ENCODE measurements at regions not wholly inside any gene's neighbourhood (a gene's known extent, or its start where the extent isn't known, plus 50 kb on each side); places are given as distances from the start of the nearest gene placed in this dataset.

GRCh38 chr1:199112365-199112764 is 473.5 kb downstream of the PTPRC start:
- TF ChIP-seq CTCF (IDR thresholded peaks at IDR 0.05; ENCODE audit: low read depth, low read length) (no peak), EZH2phosphoT487 (IDR thresholded peaks at IDR 0.05; ENCODE audit: low read depth) (no peak)
- H3K79me2 ChIP-seq (ENCODE audit: low read length): no peaks in the 10 kb centered on the region

GRCh38 chr1:199113265-199113869 is 474.5 kb downstream of the PTPRC start:
- Histone ChIP-seq H3K4me1 (ENCODE audit: low read length) (no peaks in the 10 kb centered on the region), H2AFZ (ENCODE audit: low read depth, low read length) (0 out of 2 replicates have a peak overlapping the region, but pooled peaks have one; percentile 20), H3K4me3 (ENCODE audit: low read length) (no peak overlapping the region), H3K27me3 (ENCODE audit: low read depth, low read length) (no peaks in the 10 kb centered on the region), H3K9me3 (ENCODE audit: insufficient read depth, low read length) (peaks cover 6% of the 10 kb centered on the region; the same call in 1 of the 2 replicates), H3K9ac (ENCODE audit: low read length) (no peak overlapping the region), H4K20me1 (ENCODE audit: insufficient read depth, low read length) (no peaks in the 10 kb centered on the region), H3K27ac (ENCODE audit: low read length) (no peak overlapping the region), H3K79me2 (ENCODE audit: low read length) (no peaks in the 10 kb centered on the region), H3K4me2 (ENCODE audit: low read length) (no peak overlapping the region), H3K36me3 (replicated peaks; ENCODE audit: low read depth, low read length) (peaks cover 4% of the 10 kb centered on the region)
- TF ChIP-seq CTCF (IDR thresholded peaks at IDR 0.05; ENCODE audit: low read depth, low read length) (peak; percentile 92), EZH2phosphoT487 (IDR thresholded peaks at IDR 0.05; ENCODE audit: low read depth) (no peak)

More at GRCh38 chr1:199112365-199112764, 473.5 kb downstream of the PTPRC start:
- no peak overlapping the region for H3K9ac ChIP-seq (ENCODE audit: low read length)
- H3K36me3 ChIP-seq (replicated peaks; ENCODE audit: low read depth, low read length): peaks cover 4% of the 10 kb centered on the region
- H2AFZ ChIP-seq (ENCODE audit: low read depth, low read length): no peak overlapping the region
- no peak overlapping the region for H3K4me3 ChIP-seq (ENCODE audit: low read length)
- no peaks in the 10 kb centered on the region for H4K20me1 ChIP-seq (ENCODE audit: insufficient read depth, low read length)
- H3K4me2 ChIP-seq (ENCODE audit: low read length): no peak overlapping the region
- no peaks in the 10 kb centered on the region for H3K4me1 ChIP-seq (ENCODE audit: low read length)
- no peaks in the 10 kb centered on the region for H3K27me3 ChIP-seq (ENCODE audit: low read depth, low read length)
- H3K27ac ChIP-seq (ENCODE audit: low read length): no peak overlapping the region
- H3K9me3 ChIP-seq (ENCODE audit: insufficient read depth, low read length): peaks cover 6% of the 10 kb centered on the region; the same call in 1 of the 2 replicates

- no peak overlapping the region for H3K4me2 ChIP-seq (ENCODE audit: low read length)
- no peak overlapping the region for H2AFZ ChIP-seq (ENCODE audit: low read depth, low read length)
- H3K27ac ChIP-seq (ENCODE audit: low read length): no peak overlapping the region
- H3K4me1 ChIP-seq (ENCODE audit: low read length): no peaks in the 10 kb centered on the region
- TF ChIP-seq EZH2phosphoT487 (IDR thresholded peaks at IDR 0.05; ENCODE audit: low read depth) (no peak), CTCF (IDR thresholded peaks at IDR 0.05; ENCODE audit: low read depth, low read length) (no peak)
- no peak overlapping the region for H3K4me3 ChIP-seq (ENCODE audit: low read length)
- H3K27me3 ChIP-seq (ENCODE audit: low read depth, low read length): no peaks in the 10 kb centered on the region
- no peaks in the 10 kb centered on the region for H4K20me1 ChIP-seq (ENCODE audit: insufficient read depth, low read length)
- H3K9me3 ChIP-seq (ENCODE audit: insufficient read depth, low read length): peaks cover 6% of the 10 kb centered on the region; the same call in 1 of the 2 replicates
- no peaks in the 10 kb centered on the region for H3K79me2 ChIP-seq (ENCODE audit: low read length)
- peaks cover 4% of the 10 kb centered on the region for H3K36me3 ChIP-seq (replicated peaks; ENCODE audit: low read depth, low read length)
- H3K9ac ChIP-seq (ENCODE audit: low read length): no peak overlapping the region
These were observed 477.6 kb downstream of the PTPRC start for GRCh38 chr1:199116488-199116887.

GRCh38 chr1:199121047-199121446 is 482.2 kb downstream of the PTPRC start:
- no peaks in the 10 kb centered on the region for H3K9me3 ChIP-seq (ENCODE audit: insufficient read depth, low read length)
- H3K27ac ChIP-seq (ENCODE audit: low read length): no peak overlapping the region
- peaks cover 10% of the 10 kb centered on the region for H3K4me1 ChIP-seq (ENCODE audit: low read length)
- TF ChIP-seq EZH2phosphoT487 (IDR thresholded peaks at IDR 0.05; ENCODE audit: low read depth) (no peak), CTCF (IDR thresholded peaks at IDR 0.05; ENCODE audit: low read depth, low read length) (no peak)
- H3K4me2 ChIP-seq (ENCODE audit: low read length): no peak overlapping the region
- no peak overlapping the region for H3K4me3 ChIP-seq (ENCODE audit: low read length)
- H2AFZ ChIP-seq (ENCODE audit: low read depth, low read length): no peak overlapping the region
- no peaks in the 10 kb centered on the region for H3K27me3 ChIP-seq (ENCODE audit: low read depth, low read length)
- no peaks in the 10 kb centered on the region for H3K79me2 ChIP-seq (ENCODE audit: low read length)
- H4K20me1 ChIP-seq (ENCODE audit: insufficient read depth, low read length): no peaks in the 10 kb centered on the region
- H3K9ac ChIP-seq (ENCODE audit: low read length): no peak overlapping the region
- H3K36me3 ChIP-seq (replicated peaks; ENCODE audit: low read depth, low read length): no peaks in the 10 kb centered on the region

All from OCI-LY3 (cell line).